Right cardiac atrium (tissue), 5 donors: ENCODE measurements at regions not wholly inside any gene's neighbourhood (a gene's known extent, or its start where the extent isn't known, plus 50 kb on each side); places are given as distances from the start of the nearest gene placed in this dataset.
A peak's percentile ranks its signal among the peaks of the same experiment; 100 is the strongest.
"Not testable (repeated sequence)": the region's sequence is repeated elsewhere in the genome, so short reads cannot be mapped to it uniquely, and the experiment has no call there.

Source experiments
- ATAC-seq, 2 donors: fragments of 200-7000 bp; cut with Tn5 transposase; one replicate each; pipeline versions ENCODE4 v1.8.0 to v1.9.1; 2020; ENCODE audit warnings: moderate library complexity in 2 of 2, mild to moderate bottlenecking in 1 of 2
- DNase-seq, 3 donors: peaks; one replicate each; pipeline ENCODE4 v3.0.0-alpha.2; 2020
- H3K27ac ChIP-seq: one replicate; pipeline ENCODE4 v1.5.1; 2013; ENCODE audit warnings: mild to moderate bottlenecking, low read length, control low read depth, moderate library complexity
- H3K27me3 ChIP-seq: one replicate; pipeline ENCODE4 v1.6.1; 2013; ENCODE audit not compliant: control insufficient read depth, insufficient read depth
- H3K4me1 ChIP-seq: one replicate; pipeline ENCODE4 v1.6.1; 2013; ENCODE audit warnings: low read length; ENCODE audit not compliant: control insufficient read depth, insufficient read depth
- H3K4me3 ChIP-seq: one replicate; pipeline ENCODE4 v1.5.1; 2013; ENCODE audit warnings: low read length, control low read depth
- H3K9me3 ChIP-seq: one replicate; pipeline ENCODE4 v1.6.1; 2013; ENCODE audit warnings: low read length; ENCODE audit not compliant: control insufficient read depth
- WGBS: extraction: QIAGEN DNeasy Blood & Tissue Kit; methylation state at CpG from one replicate; pipeline ENCODE4 v1.1.7; 2013; 5-methylcytosine and 5-hydroxymethylcytosine counted together
- intact Hi-C, 4 donors: fragments of 100-400 bp; cut with DNase I; formaldehyde crosslinking; loops; one replicate each; pipeline versions ENCODE4 v1.11.0 to v1.14.0; 2022 to 2023
- donor health status: healthy with polysubstance abuse.
- donor health status: DM: no; HTN: yes; CAD: no.
- donor health status: DM: no; HTN: no; CAD: no.
- donor health status: DM: no; HTN: yes; CAD: no; lungs with severe emphysema.
- donor health status: DM: yes; HTN: yes; CAD: no.

GRCh38 chr17:45578516-45579455, 88.3 kb upstream of the PLEKHM1 start:
- no peaks in the 10 kb centered on the region for H3K9me3 ChIP-seq
- H3K27ac ChIP-seq: no peak overlapping the region
- DNase-seq: no peak
- WGBS: 90% methylated on average over 10 of the region's 10 CpGs
- no peak for ATAC-seq
- no peaks in the 10 kb centered on the region for H3K27me3 ChIP-seq
- no peak overlapping the region for H3K4me3 ChIP-seq
- H3K4me1 ChIP-seq: no peaks in the 10 kb centered on the region
- intact Hi-C loops: no loop called here

- no peak for DNase-seq
- no peak overlapping the region for H3K27ac ChIP-seq
- H3K27me3 ChIP-seq: no peaks in the 10 kb centered on the region
- no peaks in the 10 kb centered on the region for H3K4me1 ChIP-seq
- H3K9me3 ChIP-seq: no peaks in the 10 kb centered on the region
- WGBS: 74% methylated on average over 7 of the region's 7 CpGs
- intact Hi-C loops: no loop called here
- ATAC-seq: no peak
- H3K4me3 ChIP-seq: no peak overlapping the region
These were observed 89.3 kb upstream of the PLEKHM1 start for GRCh38 chr17:45579529-45580495.

- H3K27ac ChIP-seq: no peak overlapping the region
- H3K27me3 ChIP-seq: no peaks in the 10 kb centered on the region
- H3K9me3 ChIP-seq: no peaks in the 10 kb centered on the region
- no peak for ATAC-seq
- no peaks in the 10 kb centered on the region for H3K4me1 ChIP-seq
- 83% methylated on average over 7 of the region's 7 CpGs for WGBS
- intact Hi-C loops: no loop called here
- DNase-seq: no peak
- H3K4me3 ChIP-seq: no peak overlapping the region
These were observed 90.4 kb upstream of the PLEKHM1 start for GRCh38 chr17:45580924-45581323.

- H3K27ac ChIP-seq: no peak overlapping the region
- no peak overlapping the region for H3K4me3 ChIP-seq
- ATAC-seq (no peak), DNase-seq (no peak)
- WGBS: 94% methylated on average over 9 of the region's 9 CpGs
- H3K4me1 ChIP-seq: no peaks in the 10 kb centered on the region
- H3K27me3 ChIP-seq: no peaks in the 10 kb centered on the region
- intact Hi-C loops: no loop called here
- H3K9me3 ChIP-seq: no peaks in the 10 kb centered on the region
These were observed 91.3 kb upstream of the PLEKHM1 start for GRCh38 chr17:45581860-45582259.

- Histone ChIP-seq H3K27me3 (no peaks in the 10 kb centered on the region), H3K27ac (peak overlapping the region; percentile 10), H3K4me1 (no peaks in the 10 kb centered on the region), H3K4me3 (peak overlapping the region; percentile 69), H3K9me3 (no peaks in the 10 kb centered on the region)
- under 1% methylated on average over 62 of the region's 62 CpGs for WGBS
- ATAC-seq: peak; percentile 55 to 75
- peak; percentile 54 to 84 (median 72) for DNase-seq
- intact Hi-C loops: loop anchor here in 1 of 4 donors (5.0 kb wide), 1 partner anchor 678 kb away; no protein-coding TSS in a partner anchor
These were observed 93.8 kb upstream of the PLEKHM1 start for GRCh38 chr17:45584092-45585036.

DNA sequence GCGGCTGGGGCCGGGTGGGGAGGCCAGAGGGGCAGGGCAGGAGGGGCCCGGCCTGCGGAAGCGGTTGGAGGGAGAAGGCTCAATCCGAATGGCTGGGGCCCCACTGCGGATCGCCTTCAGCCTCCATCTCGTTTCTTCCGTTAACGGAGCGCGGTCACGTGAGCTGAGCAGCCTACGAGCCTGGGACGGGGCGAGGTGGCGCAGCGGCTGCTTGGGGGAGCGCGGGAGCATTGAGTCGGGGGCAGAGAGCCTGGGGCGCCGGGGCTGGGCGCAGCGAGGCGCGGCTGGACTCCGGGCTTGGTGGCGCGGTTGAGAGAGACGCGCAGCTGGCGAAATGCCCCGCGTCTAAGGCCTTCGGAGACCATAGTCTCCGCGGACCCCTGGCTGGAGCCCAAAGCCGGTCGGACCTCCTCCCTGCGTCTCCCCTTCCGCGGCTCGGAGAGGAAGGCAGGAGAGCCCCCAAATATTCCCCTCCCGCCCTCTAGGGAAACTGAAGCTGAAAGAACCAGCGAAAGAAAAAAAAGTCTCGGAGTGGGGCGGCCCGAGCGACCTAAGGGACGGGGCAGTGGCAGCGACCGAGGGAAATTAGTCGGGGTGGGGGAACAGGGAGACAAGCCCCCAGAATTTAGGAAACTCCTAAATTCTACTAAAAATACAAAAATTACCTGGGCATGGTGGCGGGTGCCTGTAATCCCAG, 94.7 kb upstream of the PLEKHM1 start:
- peak; percentile 87 to 94 (median 93) for DNase-seq
- intact Hi-C loops: loop anchor here in 1 of 4 donors (5.0 kb wide), 1 partner anchor 677 kb away; no protein-coding TSS in a partner anchor
- WGBS: under 1% methylated on average over 56 of the region's 56 CpGs
- peak overlapping the region; percentile 69 for H3K4me3 ChIP-seq
- H3K27ac ChIP-seq, H3K27me3 ChIP-seq, H3K4me1 ChIP-seq, H3K9me3 ChIP-seq: not testable (repeated sequence)
- ATAC-seq: peak; percentile 89 to 90

- not testable (repeated sequence) for H3K27ac ChIP-seq, H3K4me1 ChIP-seq, H3K27me3 ChIP-seq, H3K9me3 ChIP-seq
- H3K4me3 ChIP-seq: peak overlapping the region; percentile 69
- WGBS: 3% methylated on average over 48 of the region's 62 CpGs
- DNase-seq (peak; percentile 21 to 83 (median 79)), ATAC-seq (peak; percentile 15 to 87)
- intact Hi-C loops: loop anchor here in 1 of 4 donors (5.0 kb wide), 1 partner anchor 676 kb away; no protein-coding TSS in a partner anchor
These were observed 95.5 kb upstream of the PLEKHM1 start for GRCh38 chr17:45585794-45586650.

- ATAC-seq, H3K4me3 ChIP-seq, DNase-seq, H3K27ac ChIP-seq, H3K9me3 ChIP-seq, H3K27me3 ChIP-seq, H3K4me1 ChIP-seq: not testable (repeated sequence)
- intact Hi-C loops: loop anchor here in 1 of 4 donors (5.0 kb wide), 1 partner anchor 676 kb away; no protein-coding TSS in a partner anchor
- 86% methylated on average over 6 of the region's 6 CpGs for WGBS
These were observed 96.1 kb upstream of the PLEKHM1 start for GRCh38 chr17:45586651-45586934.

- intact Hi-C loops, H3K27ac ChIP-seq, H3K9me3 ChIP-seq, H3K4me1 ChIP-seq, H3K27me3 ChIP-seq, H3K4me3 ChIP-seq: not testable (repeated sequence)
- DNase-seq: peak; percentile 55 to 91 (median 84)
- peak; percentile 73 to 76 for ATAC-seq
- WGBS: 10% methylated on average over 6 of the region's 6 CpGs
These were observed 102.0 kb upstream of the PLEKHM1 start for GRCh38 chr17:45592433-45592923.
